GM18517 (cell line): ENCODE measurements at regions not wholly inside any gene's neighbourhood (a gene's known extent, or its start where the extent isn't known, plus 50 kb on each side); places are given as distances from the start of the nearest gene placed in this dataset.

Experiments used
- ATAC-seq: cut with Tn5 transposase; IDR thresholded peaks from one replicate; pipeline ENCODE4 v1.9.1; 2021; ENCODE audit warnings: mild to moderate bottlenecking, moderate library complexity; ENCODE audit not compliant: unreplicated experiment

DNA sequence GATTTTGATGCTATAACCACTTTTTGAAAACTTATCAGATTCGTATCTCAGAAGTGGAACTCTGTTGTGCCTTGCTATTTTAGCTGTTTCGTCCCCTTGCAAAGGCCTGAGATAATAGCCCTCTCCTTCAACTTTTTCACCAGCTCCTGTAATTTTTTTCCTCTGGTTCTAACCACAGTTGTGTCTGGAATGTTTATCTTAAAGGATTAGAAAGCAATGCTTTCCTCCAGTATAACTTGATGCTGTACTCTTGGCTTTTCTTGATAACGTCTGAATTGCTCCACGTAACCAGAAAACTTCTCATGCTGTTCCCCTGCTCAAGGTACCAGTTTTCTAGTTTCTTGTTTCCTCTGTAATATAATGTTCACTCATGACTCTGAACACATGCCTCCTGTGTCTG lies 209.4 kb downstream of the DTWD2 start:
- no peak for ATAC-seq

GRCh38 chr5:118777189-118777736 lies 211.1 kb downstream of the DTWD2 start:
- ATAC-seq: no peak

DNA sequence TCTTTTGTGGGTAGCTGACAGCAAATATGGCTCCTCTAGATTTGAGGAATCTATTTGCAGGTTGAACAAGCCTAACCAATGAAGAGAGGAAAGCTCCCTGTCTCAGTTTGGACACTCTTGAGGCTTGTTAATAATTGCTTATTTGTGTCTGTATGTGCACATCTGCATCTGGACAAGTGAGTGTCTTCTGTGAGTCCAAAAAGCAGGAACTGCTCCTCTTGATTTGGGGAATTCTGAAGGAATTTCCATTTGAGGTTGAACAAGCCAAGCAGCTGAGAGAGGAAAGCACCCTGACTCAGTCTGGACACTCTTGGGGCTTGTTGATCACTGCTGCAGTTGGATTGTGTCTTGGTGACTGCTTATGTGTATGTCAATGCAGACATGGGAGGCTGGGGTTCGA lies 211.6 kb downstream of the DTWD2 start:
- ATAC-seq: peak; percentile 48

DNA sequence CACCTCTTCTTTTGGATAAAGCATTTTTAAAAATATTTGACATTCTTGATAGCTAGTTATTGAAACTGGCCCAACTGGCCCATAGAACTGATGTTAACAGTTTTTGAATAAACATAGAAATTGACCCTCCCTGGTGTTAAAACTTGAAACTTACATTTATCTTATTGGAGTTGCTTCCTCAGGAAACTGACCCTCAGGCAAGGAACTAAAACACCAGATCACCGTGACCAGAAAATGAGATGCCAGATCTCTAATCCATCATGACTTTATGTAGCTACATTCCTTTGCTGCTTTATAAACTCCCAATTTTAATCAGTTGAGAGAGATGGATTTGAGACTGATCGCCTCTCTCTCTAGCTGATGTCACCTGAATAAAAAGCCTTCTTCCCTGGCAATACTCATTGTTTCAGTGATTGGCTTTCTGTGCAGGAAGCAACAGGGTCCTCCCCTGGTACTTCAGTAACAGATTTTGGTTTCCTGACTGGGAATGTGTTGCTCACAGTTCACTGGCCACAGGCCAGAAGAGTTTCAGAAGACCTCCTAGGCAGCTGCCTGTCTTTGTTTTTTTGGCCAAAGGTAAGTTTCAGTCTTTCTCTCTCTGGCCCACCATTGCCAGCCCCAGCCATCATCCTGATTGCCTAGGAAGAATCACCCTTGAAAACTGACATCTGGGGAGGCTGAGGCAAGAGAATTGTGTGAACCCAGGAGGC lies 212.4 kb downstream of the DTWD2 start:
- ATAC-seq: no peak

GRCh38 chr5:118768607-118769175 lies 219.7 kb downstream of the DTWD2 start:
- ATAC-seq: no peak

DNA sequence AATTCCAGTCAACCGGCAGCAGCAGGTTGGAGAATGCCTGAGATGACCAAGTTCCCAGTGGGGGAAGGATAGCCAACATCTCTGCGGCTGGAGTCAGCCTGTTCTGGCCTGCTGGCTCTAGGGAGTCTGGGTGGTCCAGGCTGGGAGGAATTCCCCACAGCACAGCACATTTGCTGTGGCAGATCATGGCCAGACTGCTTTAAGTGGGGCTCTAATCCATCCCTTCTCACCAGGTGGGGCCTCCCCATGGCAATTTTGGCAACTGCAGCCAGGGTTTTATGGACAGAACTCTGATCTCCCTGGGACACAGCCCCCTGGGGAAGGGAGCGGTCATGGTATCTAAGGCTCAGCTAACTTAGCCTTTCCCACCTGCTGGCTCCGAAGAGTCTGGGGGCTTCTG lies 226.1 kb downstream of the DTWD2 start:
- no peak for ATAC-seq

GRCh38 chr5:118761814-118762213 lies 226.5 kb downstream of the DTWD2 start:
- ATAC-seq: no peak

DNA sequence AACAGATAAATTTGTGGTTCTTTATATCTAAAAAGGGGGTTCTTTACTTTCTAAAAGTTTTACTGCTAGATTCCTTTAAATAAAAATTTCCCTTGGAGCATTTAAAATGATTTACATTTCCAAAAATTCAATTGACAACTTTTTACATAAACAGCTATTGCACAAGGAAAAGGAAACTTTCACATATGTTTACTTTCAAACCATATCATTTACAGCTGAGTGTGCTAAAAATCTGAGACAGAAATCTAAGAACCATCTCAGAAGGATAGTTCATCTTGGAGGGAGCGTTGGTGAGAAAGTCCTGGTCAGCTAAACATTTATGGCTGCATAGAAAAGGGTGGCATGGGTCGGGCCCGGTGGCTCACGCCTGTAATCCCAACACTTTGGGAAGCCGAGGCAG lies 235.4 kb downstream of the DTWD2 start:
- no peak for ATAC-seq

DNA sequence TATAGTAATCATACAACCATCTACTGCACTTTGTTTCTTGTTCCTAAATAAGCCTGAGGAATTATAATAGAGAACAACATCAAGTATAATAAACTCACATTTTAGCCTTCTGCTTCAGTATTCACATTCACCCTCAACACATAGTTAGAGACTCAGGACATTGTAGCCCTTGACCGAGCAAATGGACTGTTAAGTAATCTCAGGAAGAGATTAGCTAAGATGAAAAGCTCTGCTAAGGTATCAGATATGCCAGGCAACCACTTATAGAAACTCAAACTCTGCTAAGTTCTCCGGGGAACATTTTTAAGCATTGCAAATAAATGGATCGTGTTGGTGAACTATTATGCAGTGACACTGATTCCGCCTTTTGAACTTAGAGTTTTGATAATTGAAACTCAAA lies 252.0 kb downstream of the DTWD2 start:
- no peak for ATAC-seq

- ATAC-seq: no peak
Measured at GRCh38 chr5:118733394-118733793, 255.0 kb downstream of the DTWD2 start.

DNA sequence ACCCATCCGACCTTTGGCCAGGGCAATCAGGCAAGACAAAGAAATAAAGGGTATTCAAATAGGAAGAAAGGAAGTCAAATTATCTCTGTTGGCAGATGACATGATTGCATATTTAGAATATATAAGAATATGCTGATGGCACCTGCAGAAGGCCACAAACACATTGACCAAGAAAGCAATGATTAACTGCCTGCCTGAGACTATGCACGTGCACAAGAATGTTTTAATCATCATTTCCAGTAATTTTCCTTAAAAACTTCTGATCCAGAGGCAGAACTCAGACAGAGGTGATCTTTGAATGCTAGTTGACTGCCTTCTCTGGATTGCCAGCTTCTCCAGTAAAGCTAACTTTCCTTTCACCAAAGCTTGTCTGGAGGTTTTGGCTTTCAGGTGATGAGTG lies 260.2 kb downstream of the DTWD2 start:
- no peak for ATAC-seq

- no peak for ATAC-seq
Measured at GRCh38 chr5:118726891-118727290, 261.5 kb downstream of the DTWD2 start.

GRCh38 chr5:118723021-118723338 lies 265.4 kb downstream of the DTWD2 start:
- peak; percentile 89 for ATAC-seq

DNA sequence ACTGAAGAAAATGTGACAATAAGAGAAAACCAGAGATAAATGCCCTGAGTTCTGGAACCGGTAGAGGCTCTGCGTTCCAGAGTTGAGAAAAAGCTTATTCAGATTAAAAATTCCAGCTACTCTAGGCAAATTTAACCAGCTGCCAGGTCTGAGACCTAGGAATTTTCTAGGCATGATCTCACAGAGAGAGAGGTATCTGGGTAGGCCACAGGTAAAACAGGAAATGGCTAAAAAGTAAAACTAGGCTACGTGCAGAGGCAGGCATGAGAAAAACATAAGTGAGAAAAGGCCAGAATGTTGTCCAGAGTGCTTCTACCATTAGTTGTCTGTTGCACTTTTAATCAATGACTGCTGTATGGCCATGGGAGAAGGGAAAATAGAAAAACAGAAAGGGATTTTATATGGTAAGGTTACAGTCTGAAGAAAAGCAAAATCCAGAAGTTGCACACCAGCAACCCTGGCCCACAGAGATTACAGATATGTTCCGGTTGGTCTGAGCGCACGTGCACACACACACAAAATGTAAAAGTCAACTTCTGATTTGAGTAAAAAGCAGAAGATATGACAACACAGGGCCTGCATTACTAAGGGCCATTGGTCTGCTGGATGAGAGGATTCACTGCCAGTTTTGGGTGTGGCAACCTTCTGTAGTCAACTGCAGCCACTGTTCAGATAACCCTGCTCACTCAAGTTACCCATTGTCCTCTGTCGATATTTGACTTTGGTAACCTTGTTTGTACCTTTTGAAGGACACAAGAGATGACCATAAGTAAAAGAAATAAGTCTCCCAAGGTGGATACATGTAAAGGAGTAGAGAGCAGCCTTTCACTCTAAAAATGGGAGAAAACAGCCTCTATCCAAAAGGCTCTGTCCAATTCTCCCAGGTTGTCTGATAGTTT lies 266.0 kb downstream of the DTWD2 start:
- ATAC-seq: peak; percentile 47

DNA sequence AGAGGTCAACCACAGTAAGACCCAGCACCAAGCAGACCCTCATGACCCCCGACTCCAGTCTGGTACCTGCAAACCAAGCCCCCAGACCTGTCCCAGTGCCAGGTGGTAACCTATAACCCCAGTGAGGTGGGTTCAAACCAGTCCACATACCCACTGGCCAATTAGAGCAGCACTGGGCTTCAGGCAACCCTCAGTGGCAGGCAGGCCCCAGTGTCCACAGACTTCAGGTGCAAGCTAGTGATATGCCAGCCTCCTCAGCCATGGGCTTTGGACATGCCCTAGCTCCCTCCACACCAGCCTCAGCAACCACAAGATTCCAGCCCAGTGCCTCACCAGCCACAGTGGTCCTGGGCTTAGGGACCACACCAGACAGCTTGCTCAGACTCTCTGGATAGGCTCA lies 276.6 kb downstream of the DTWD2 start:
- ATAC-seq: no peak

DNA sequence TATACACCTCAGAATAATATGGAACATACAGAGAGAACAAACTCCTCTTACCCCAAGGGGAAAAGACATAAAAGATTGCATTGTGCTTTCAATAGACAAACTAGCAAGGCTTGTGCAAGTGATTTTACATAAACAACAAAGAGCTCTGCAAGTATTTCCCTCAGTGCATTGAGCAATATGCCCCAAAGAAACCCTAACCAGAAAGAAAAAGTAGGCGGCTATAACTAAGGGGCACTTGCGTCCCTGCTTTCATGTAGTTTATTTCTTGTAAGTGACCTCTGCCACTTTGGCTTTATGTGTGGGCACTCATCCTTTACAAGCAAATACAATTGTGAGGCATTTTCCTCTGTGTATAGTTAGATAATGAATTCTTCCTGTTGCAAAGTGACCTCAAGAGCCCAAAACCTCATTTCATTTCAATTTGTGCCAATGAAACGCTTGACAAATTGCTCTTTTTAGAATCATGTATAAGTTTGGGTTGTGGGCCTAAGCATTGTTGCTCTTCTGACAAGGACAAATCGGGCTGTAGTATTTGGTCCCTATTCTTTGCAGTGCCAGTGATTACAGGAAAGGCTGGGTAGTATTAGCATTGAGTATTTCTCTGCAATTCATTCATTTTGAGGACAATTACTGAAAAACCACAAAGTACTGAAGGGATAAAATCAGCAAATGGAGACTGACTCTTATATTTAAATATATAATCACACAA lies 282.2 kb downstream of the DTWD2 start:
- no peak for ATAC-seq

GRCh38 chr5:118703241-118703640 lies 285.1 kb downstream of the DTWD2 start:
- no peak for ATAC-seq

DNA sequence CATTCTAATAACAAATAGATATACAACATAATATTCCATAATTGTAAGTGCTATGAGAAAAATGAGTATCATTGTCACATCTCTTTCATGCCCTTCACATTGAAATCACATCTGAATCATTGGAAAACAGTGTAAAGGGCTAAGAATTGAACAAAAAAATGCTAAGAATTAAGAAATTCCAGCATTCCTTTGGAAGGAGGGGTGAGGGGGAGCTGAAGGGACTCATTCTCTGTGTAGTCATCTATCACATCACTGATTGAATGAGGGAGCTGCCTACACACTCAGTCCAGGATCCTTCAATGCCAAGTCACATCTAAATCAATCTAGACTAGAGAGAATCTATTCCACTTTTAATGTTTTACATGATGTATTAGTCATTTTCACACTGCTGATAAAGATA lies 286.6 kb downstream of the DTWD2 start:
- ATAC-seq: no peak

DNA sequence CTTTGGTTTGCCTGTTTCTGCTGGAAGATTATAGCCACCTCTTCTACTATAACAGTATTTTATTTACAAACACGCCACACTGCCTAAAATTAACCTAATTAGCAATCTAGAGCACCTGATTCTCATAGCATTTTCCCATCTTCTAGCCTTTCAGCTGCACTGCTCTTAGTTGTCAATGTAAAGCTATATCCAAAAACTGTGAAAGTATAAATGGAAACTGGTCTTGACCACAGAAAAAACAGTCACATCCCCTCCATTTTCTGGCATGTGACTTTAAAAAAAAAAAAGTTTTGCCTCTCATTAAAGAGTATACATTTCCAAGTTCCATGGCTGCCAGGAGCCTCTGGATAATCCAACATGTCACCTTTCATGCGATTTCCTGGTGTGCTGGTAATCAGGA lies 287.8 kb downstream of the DTWD2 start:
- no peak for ATAC-seq

GRCh38 chr5:118698774-118699173 lies 289.6 kb downstream of the DTWD2 start:
- no peak for ATAC-seq

GRCh38 chr5:118696076-118696475 lies 292.3 kb downstream of the DTWD2 start:
- no peak for ATAC-seq
